ENCODE measurements at regions not wholly inside any gene's neighbourhood (a gene's known extent, or its start where the extent isn't known, plus 50 kb on each side); places are given as distances from the start of the nearest gene placed in this dataset.

- no peaks in the 10 kb centered on the region for H3K4me1 ChIP-seq
- no peak overlapping the region for H3K27ac ChIP-seq
- no peaks in the 10 kb centered on the region for H3K27me3 ChIP-seq
- intact Hi-C loops (cut with DNase I): no loop called here
- H3K4me3 ChIP-seq: no peak overlapping the region
- H3K9me3 ChIP-seq: no peaks in the 10 kb centered on the region
- DNase-seq (ENCODE audit: extremely low spot score in 2 of 2): no peak
- no peaks in the 10 kb centered on the region for H3K36me3 ChIP-seq
- TF ChIP-seq POLR2A (IDR thresholded peaks at IDR 0.05) (no peak), POLR2AphosphoS5 (IDR thresholded peaks at IDR 0.05; ENCODE audit: insufficient read depth in 1 of 2, low read depth in 1 of 2) (no peak)
- TF ChIP-seq, protein P1, sequence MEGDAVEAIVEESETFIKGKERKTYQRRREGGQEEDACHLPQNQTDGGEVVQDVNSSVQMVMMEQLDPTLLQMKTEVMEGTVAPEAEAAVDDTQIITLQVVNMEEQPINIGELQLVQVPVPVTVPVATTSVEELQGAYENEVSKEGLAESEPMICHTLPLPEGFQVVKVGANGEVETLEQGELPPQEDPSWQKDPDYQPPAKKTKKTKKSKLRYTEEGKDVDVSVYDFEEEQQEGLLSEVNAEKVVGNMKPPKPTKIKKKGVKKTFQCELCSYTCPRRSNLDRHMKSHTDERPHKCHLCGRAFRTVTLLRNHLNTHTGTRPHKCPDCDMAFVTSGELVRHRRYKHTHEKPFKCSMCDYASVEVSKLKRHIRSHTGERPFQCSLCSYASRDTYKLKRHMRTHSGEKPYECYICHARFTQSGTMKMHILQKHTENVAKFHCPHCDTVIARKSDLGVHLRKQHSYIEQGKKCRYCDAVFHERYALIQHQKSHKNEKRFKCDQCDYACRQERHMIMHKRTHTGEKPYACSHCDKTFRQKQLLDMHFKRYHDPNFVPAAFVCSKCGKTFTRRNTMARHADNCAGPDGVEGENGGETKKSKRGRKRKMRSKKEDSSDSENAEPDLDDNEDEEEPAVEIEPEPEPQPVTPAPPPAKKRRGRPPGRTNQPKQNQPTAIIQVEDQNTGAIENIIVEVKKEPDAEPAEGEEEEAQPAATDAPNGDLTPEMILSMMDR (IDR thresholded peaks at IDR 0.05): no peak
These were observed 155.4 kb upstream of the LAMA2 start for GRCh38 chr6:128727500-128727899.

DNA sequence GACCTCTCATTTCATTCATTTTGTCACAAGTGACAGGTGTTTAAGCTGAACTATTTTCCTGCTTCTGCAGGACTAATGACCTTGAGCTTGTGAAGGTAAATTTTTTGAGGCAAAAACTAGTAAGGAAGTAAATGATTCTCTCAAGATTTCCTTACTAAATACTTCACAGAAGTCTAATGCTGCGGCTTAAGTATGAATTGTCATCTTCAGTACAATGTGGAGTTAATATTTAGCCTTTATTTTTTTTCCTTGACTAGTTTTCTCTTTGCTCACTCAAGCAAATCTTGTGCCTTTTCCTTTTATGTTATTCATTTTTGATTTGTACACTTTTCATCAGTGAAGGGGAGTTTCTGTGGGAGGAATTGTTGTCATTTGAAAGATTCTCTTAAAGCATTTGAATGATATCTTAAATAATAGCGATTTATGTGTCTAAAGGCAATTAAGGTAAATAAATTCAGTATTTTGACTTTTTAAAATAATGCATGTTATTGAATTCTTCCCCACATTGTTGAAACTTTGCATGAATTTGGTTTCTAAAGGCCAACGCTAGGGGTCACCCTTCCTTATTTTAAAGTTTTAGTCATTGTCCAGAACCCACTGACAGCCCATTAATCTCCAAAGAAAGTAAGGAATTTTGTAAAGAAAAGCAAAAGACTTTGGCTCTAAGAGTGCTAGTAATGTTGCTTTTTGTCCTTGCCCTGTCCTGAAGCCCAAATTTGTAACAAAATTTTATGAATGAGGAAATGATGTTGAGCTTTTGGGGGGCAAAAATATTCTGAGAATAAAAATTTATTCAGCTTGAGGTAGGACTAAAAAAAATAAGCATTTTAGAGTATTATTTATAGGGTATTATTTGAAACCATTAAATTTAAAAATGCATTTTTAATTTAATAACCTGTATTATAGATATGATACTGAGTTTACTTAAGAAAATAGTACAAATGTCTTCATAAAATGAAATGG is 157.4 kb upstream of the LAMA2 start:
- DNase-seq (ENCODE audit: extremely low spot score in 2 of 2): no peak
- Histone ChIP-seq H3K9me3 (no peaks in the 10 kb centered on the region), H3K4me3 (no peak overlapping the region), H3K27me3 (no peaks in the 10 kb centered on the region), H3K36me3 (no peaks in the 10 kb centered on the region), H3K4me1 (no peaks in the 10 kb centered on the region), H3K27ac (no peak overlapping the region)
- intact Hi-C loops (cut with DNase I): no loop called here
- TF ChIP-seq POLR2A (IDR thresholded peaks at IDR 0.05) (no peak), POLR2AphosphoS5 (IDR thresholded peaks at IDR 0.05; ENCODE audit: insufficient read depth in 1 of 2, low read depth in 1 of 2) (no peak)
- TF ChIP-seq, protein P1 (IDR thresholded peaks at IDR 0.05): peak; percentile 30 to 62 (median 59)

DNA sequence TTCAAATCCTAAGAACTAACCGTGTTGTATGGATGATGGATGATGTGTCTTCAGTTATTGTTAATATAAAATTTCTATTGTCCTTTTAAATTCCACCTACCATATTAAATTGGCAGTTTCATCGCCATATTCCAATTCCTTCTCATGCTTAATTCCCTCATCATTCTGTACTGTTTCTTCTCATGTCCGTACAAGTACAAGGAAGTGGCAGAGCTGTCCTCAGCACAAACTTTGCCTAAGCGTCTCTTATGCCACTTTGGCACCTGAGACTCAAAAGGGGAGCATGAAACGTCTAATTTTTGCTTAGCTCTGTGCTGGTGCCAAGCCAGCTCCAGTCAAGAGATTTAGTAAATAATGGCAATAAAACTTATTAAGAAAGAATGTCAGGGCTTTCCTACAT is 158.2 kb upstream of the LAMA2 start:
- no peak for DNase-seq (ENCODE audit: extremely low spot score in 2 of 2)
- no peaks in the 10 kb centered on the region for H3K4me1 ChIP-seq
- intact Hi-C loops (cut with DNase I): no loop called here
- H3K27ac ChIP-seq: no peak overlapping the region
- TF ChIP-seq, protein P1 (IDR thresholded peaks at IDR 0.05): no peak
- no peak for TF ChIP-seq POLR2AphosphoS5 (IDR thresholded peaks at IDR 0.05; ENCODE audit: insufficient read depth in 1 of 2, low read depth in 1 of 2)
- no peak for TF ChIP-seq POLR2A (IDR thresholded peaks at IDR 0.05)
- H3K36me3 ChIP-seq: no peaks in the 10 kb centered on the region
- H3K27me3 ChIP-seq: no peaks in the 10 kb centered on the region
- H3K4me3 ChIP-seq: no peak overlapping the region
- H3K9me3 ChIP-seq: no peaks in the 10 kb centered on the region

- intact Hi-C loops (cut with DNase I): no loop called here
- no peak for TF ChIP-seq POLR2A (IDR thresholded peaks at IDR 0.05)
- TF ChIP-seq, protein P1 (IDR thresholded peaks at IDR 0.05): no peak
- no peak for TF ChIP-seq POLR2AphosphoS5 (IDR thresholded peaks at IDR 0.05; ENCODE audit: insufficient read depth in 1 of 2, low read depth in 1 of 2)
- Histone ChIP-seq H3K4me1 (no peaks in the 10 kb centered on the region), H3K4me3 (no peak overlapping the region), H3K27ac (no peak overlapping the region), H3K36me3 (no peaks in the 10 kb centered on the region), H3K9me3 (no peaks in the 10 kb centered on the region), H3K27me3 (no peaks in the 10 kb centered on the region)
- no peak for DNase-seq (ENCODE audit: extremely low spot score in 2 of 2)
These were observed 159.3 kb upstream of the LAMA2 start for GRCh38 chr6:128723667-128724066.

GRCh38 chr6:128720891-128721290 is 162.0 kb upstream of the LAMA2 start:
- no peak for DNase-seq (ENCODE audit: extremely low spot score in 2 of 2)
- Histone ChIP-seq H3K4me1 (no peaks in the 10 kb centered on the region), H3K27me3 (no peaks in the 10 kb centered on the region), H3K4me3 (no peak overlapping the region), H3K27ac (no peak overlapping the region), H3K9me3 (no peaks in the 10 kb centered on the region), H3K36me3 (no peaks in the 10 kb centered on the region)
- intact Hi-C loops (cut with DNase I): no loop called here
- TF ChIP-seq, protein P1 (IDR thresholded peaks at IDR 0.05): no peak
- TF ChIP-seq POLR2A (IDR thresholded peaks at IDR 0.05) (no peak), POLR2AphosphoS5 (IDR thresholded peaks at IDR 0.05; ENCODE audit: insufficient read depth in 1 of 2, low read depth in 1 of 2) (no peak)

Data from vagina (tissue), 2 donors.